ENCODE measurements at regions not wholly inside any gene's neighbourhood (a gene's known extent, or its start where the extent isn't known, plus 50 kb on each side); places are given as distances from the start of the nearest gene placed in this dataset.

DNA sequence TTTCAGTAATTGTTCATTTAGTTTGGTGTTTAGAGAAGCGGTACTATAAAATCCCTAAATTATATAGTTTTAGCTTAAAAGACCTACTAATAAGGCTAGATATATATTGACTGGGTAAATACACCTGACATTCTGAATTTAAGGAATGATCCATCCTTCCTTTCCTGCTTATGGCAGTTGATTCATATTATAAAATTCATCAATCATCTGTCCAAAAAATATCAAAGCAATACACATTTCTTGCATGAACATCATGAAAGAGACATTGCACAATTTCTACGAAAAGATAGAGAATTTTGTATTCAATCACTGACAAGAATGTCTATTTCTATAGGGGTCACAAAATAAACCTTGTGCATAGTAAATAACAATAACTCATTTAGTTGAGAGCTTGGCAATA lies 514.9 kb downstream of the SLITRK6 start:
- TF ChIP-seq POLR2A (IDR thresholded peaks at IDR 0.05) = no peak
- TF ChIP-seq CTCF (IDR thresholded peaks at IDR 0.05) = no peak
- no peak for TF ChIP-seq EP300 (IDR thresholded peaks at IDR 0.05)

All from stomach (tissue), 4 donors.